ENCODE measurements at regions not wholly inside any gene's neighbourhood (a gene's known extent, or its start where the extent isn't known, plus 50 kb on each side); places are given as distances from the start of the nearest gene placed in this dataset.

- H3K36me3 ChIP-seq (replicated peaks; ENCODE audit: insufficient read depth, low read depth) = no peaks in the 10 kb centered on the region
- no peak overlapping the region for H3K4me2 ChIP-seq
These were observed 372.3 kb upstream of the ZFHX3 start for GRCh38 chr16:73420244-73420643.

GRCh38 chr16:73418691-73419090 is 370.8 kb upstream of the ZFHX3 start:
- no peaks in the 10 kb centered on the region for H3K9me3 ChIP-seq (ENCODE audit: low read depth)
- no peak overlapping the region for H2AFZ ChIP-seq
- peak; percentile 47 for DNase-seq (ENCODE audit: low spot score)
- H3K9me2 ChIP-seq (replicated peaks; ENCODE audit: insufficient read depth) = no peaks in the 10 kb centered on the region
- H3K27me3 ChIP-seq = no peaks in the 10 kb centered on the region
- H3K4me3 ChIP-seq = no peak overlapping the region
- H3K36me3 ChIP-seq (replicated peaks; ENCODE audit: insufficient read depth, low read depth) = no peaks in the 10 kb centered on the region
- TF ChIP-seq CTCF (IDR thresholded peaks at IDR 0.05; ENCODE audit: poor library complexity) (no peak), EZH2 (IDR thresholded peaks at IDR 0.05; ENCODE audit: borderline replicate concordance) (no peak), EZH2phosphoT487 (IDR thresholded peaks at IDR 0.05; ENCODE audit: low read depth, severe bottlenecking, unreplicated experiment) (no peak)
- peaks cover 4% of the 10 kb centered on the region for H3K4me1 ChIP-seq (ENCODE audit: insufficient read depth)
- no peaks in the 10 kb centered on the region for H4K20me1 ChIP-seq (ENCODE audit: insufficient read depth, poor library complexity, severe bottlenecking)
- 22% methylated on average over 6 of the region's 6 CpGs for WGBS (ENCODE audit: low lambda C conversion rate, missing lambda C conversion rate)
- H3K4me2 ChIP-seq = peak overlapping the region; percentile 31
- H3K79me2 ChIP-seq = no peaks in the 10 kb centered on the region
- peak overlapping the region; percentile 83 for H3K27ac ChIP-seq

More at GRCh38 chr16:73420244-73420643, 372.3 kb upstream of the ZFHX3 start:
- WGBS (ENCODE audit: low lambda C conversion rate, missing lambda C conversion rate) = 88% methylated on average over 8 of the region's 8 CpGs
- TF ChIP-seq CTCF (IDR thresholded peaks at IDR 0.05; ENCODE audit: poor library complexity) (no peak), EZH2phosphoT487 (IDR thresholded peaks at IDR 0.05; ENCODE audit: low read depth, severe bottlenecking, unreplicated experiment) (no peak), EZH2 (IDR thresholded peaks at IDR 0.05; ENCODE audit: borderline replicate concordance) (no peak)
- Histone ChIP-seq H2AFZ (no peak overlapping the region), H3K27ac (no peak overlapping the region), H3K9me2 (replicated peaks; ENCODE audit: insufficient read depth) (no peaks in the 10 kb centered on the region), H3K9me3 (ENCODE audit: low read depth) (no peaks in the 10 kb centered on the region), H3K4me3 (no peak overlapping the region), H3K79me2 (no peaks in the 10 kb centered on the region), H3K4me1 (ENCODE audit: insufficient read depth) (peaks cover 4% of the 10 kb centered on the region), H4K20me1 (ENCODE audit: insufficient read depth, poor library complexity, severe bottlenecking) (no peaks in the 10 kb centered on the region), H3K27me3 (no peaks in the 10 kb centered on the region)
- no peak for DNase-seq (ENCODE audit: low spot score)

GRCh38 chr16:73418051-73418450 is 370.1 kb upstream of the ZFHX3 start:
- Histone ChIP-seq H3K9me3 (ENCODE audit: low read depth) (no peaks in the 10 kb centered on the region), H3K4me1 (ENCODE audit: insufficient read depth) (peaks cover 4% of the 10 kb centered on the region), H4K20me1 (ENCODE audit: insufficient read depth, poor library complexity, severe bottlenecking) (no peaks in the 10 kb centered on the region), H3K4me3 (no peak overlapping the region), H3K36me3 (replicated peaks; ENCODE audit: insufficient read depth, low read depth) (no peaks in the 10 kb centered on the region), H2AFZ (no peak overlapping the region), H3K27ac (peak overlapping the region; percentile 83), H3K79me2 (no peaks in the 10 kb centered on the region), H3K4me2 (peak overlapping the region; percentile 31), H3K27me3 (no peaks in the 10 kb centered on the region), H3K9me2 (replicated peaks; ENCODE audit: insufficient read depth) (no peaks in the 10 kb centered on the region)
- no peak for DNase-seq (ENCODE audit: low spot score)
- 54% methylated on average over 8 of the region's 8 CpGs for WGBS (ENCODE audit: low lambda C conversion rate, missing lambda C conversion rate)
- no peak for TF ChIP-seq EZH2 (IDR thresholded peaks at IDR 0.05; ENCODE audit: borderline replicate concordance)
- no peak for TF ChIP-seq EZH2phosphoT487 (IDR thresholded peaks at IDR 0.05; ENCODE audit: low read depth, severe bottlenecking, unreplicated experiment)
- TF ChIP-seq CTCF (IDR thresholded peaks at IDR 0.05; ENCODE audit: poor library complexity) = no peak

- Histone ChIP-seq H3K4me1 (ENCODE audit: insufficient read depth) (peaks cover 4% of the 10 kb centered on the region), H3K79me2 (no peaks in the 10 kb centered on the region), H3K27me3 (no peaks in the 10 kb centered on the region), H4K20me1 (ENCODE audit: insufficient read depth, poor library complexity, severe bottlenecking) (no peaks in the 10 kb centered on the region), H3K4me2 (no peak overlapping the region), H2AFZ (no peak overlapping the region), H3K36me3 (replicated peaks; ENCODE audit: insufficient read depth, low read depth) (no peaks in the 10 kb centered on the region), H3K9me2 (replicated peaks; ENCODE audit: insufficient read depth) (no peaks in the 10 kb centered on the region), H3K4me3 (no peak overlapping the region), H3K9me3 (ENCODE audit: low read depth) (no peaks in the 10 kb centered on the region), H3K27ac (no peak overlapping the region)
- no peak for DNase-seq (ENCODE audit: low spot score)
- no peak for TF ChIP-seq EZH2 (IDR thresholded peaks at IDR 0.05; ENCODE audit: borderline replicate concordance)
- no peak for TF ChIP-seq EZH2phosphoT487 (IDR thresholded peaks at IDR 0.05; ENCODE audit: low read depth, severe bottlenecking, unreplicated experiment)
- TF ChIP-seq CTCF (IDR thresholded peaks at IDR 0.05; ENCODE audit: poor library complexity) = no peak
- WGBS (ENCODE audit: low lambda C conversion rate, missing lambda C conversion rate) = 30% methylated on average over 1 of the region's 1 CpG
These were observed 367.4 kb upstream of the ZFHX3 start for GRCh38 chr16:73415286-73415685.
